Fibroblast of lung (primary cell): ENCODE measurements at regions not wholly inside any gene's neighbourhood (a gene's known extent, or its start where the extent isn't known, plus 50 kb on each side); places are given as distances from the start of the nearest gene placed in this dataset.

Experiments
- EZH2 ChIP-seq: IDR thresholded peaks from 2 replicates; pipeline ENCODE4 v1.5.1; 2012; ENCODE audit warnings: low read length, control low read depth, mild to moderate bottlenecking; ENCODE audit errors: missing control alignments
- TF ChIP-seq, protein P1 (sequence below), 2 donors: IDR thresholded peaks in 1 of 2; conservative IDR thresholded peaks in 1 of 2; 1 replicate in 1 of 2; 2 replicates in 1 of 2; pipeline ENCODE4 v1.5.1; 2011 to 2012; ENCODE audit warnings: low read length in 2 of 2, control low read depth in 1 of 2, inconsistent platforms in 1 of 2, low read depth in 1 of 2, mild to moderate bottlenecking in 1 of 2

DNA sequence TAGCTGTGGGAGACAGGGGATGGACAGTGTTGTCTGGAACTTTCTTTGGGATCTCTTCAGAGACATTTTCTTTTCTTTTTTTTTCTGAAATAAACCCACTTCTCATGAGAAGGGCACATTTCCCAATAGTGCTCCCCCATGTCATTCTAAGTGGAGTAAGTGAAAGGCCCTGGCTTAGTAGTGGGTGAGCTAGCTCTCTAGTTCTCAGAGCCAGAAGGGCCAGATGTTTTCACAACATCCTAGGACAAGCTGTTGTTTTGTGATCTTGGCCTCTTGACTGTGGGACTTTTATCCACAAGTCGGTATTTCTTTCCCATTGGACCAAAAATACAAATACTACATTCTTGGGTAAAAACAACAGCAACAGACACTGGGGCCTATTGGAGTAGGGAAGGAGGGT lies 607.7 kb upstream of the TENM4 start:
- TF ChIP-seq, protein P1, sequence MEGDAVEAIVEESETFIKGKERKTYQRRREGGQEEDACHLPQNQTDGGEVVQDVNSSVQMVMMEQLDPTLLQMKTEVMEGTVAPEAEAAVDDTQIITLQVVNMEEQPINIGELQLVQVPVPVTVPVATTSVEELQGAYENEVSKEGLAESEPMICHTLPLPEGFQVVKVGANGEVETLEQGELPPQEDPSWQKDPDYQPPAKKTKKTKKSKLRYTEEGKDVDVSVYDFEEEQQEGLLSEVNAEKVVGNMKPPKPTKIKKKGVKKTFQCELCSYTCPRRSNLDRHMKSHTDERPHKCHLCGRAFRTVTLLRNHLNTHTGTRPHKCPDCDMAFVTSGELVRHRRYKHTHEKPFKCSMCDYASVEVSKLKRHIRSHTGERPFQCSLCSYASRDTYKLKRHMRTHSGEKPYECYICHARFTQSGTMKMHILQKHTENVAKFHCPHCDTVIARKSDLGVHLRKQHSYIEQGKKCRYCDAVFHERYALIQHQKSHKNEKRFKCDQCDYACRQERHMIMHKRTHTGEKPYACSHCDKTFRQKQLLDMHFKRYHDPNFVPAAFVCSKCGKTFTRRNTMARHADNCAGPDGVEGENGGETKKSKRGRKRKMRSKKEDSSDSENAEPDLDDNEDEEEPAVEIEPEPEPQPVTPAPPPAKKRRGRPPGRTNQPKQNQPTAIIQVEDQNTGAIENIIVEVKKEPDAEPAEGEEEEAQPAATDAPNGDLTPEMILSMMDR (conservative IDR thresholded peaks at IDR 0.05 in 1 of 2, IDR thresholded peaks at IDR 0.05 in 1 of 2; ENCODE audit: low read depth in 1 of 2, low read length in 2 of 2) = no peak
- TF ChIP-seq EZH2 = no peak
